GM18909 (cell line): ENCODE measurements at regions not wholly inside any gene's neighbourhood (a gene's known extent, or its start where the extent isn't known, plus 50 kb on each side); places are given as distances from the start of the nearest gene placed in this dataset.

Experiments used
- ATAC-seq: cut with Tn5 transposase; IDR thresholded peaks from one replicate; pipeline ENCODE4 v1.9.1; 2021; ENCODE audit warnings: mild to moderate bottlenecking; ENCODE audit not compliant: unreplicated experiment, poor library complexity

GRCh38 chr3:67901681-67902080 is 247.3 kb upstream of the SUCLG2 start:
- no peak for ATAC-seq

DNA sequence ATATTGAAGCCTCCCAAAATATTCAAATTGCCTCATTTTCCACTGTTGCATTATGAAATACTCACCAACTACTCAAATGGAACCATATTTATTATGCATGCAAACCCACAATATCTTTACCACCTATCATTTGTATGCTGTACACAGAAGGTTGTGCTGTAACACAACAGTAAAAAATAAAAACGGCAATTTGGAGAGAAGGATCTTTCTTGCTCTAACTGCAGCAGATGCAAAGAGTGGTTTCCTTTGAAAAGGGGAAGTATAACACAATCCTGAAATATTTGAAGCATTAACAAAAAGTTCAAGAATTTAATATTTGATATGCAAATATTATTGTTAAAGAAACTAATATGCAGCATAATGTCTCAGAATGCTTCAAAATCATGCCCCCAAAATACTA is 244.5 kb upstream of the SUCLG2 start:
- ATAC-seq, result no peak

DNA sequence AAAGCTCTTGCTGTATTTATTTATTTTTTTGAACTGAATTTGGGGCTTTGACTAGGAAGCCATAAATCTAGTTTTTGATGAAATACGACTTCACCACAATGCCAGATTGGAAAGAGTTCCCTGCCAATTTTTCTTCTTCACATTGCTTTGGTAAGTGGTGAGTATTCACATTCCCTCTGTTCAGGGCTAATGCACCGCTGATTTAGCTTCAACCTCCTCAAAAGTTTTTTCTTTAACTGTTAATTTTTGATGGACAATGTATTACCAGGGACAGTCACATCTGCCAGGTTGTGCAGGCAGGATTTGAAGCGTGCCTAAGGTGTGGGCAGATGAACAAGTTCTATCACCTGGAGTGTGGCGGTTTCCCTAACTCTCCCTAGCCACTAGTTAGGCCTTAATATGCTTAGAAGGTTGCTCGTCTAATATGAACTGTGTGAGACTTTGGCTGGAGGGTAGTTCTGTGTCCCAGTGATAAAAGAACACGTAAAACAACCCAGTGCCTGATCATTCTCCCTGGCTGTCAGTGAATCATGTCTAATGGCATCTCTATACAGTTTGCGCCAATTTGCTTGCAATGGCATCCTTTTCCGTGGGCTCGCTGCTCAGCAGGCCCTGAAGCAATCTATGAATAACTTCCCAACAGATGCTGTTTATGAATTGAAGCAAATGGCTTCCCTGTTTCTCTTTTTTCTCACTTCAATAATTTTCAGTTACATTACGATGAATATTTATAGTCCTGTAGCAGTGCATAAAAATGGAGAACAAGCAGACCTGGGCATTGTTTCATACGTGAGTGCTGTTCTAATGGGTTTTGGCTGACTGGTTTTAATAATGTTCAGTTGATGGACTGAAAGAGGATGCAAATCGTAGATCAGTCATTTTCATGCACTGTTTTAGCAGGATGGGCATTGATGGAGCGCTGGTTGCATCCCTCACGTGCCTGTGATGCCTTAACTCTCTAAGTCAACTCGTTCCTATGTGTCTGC is 243.2 kb upstream of the SUCLG2 start:
- ATAC-seq, result no peak

GRCh38 chr3:67896130-67896529 is 241.7 kb upstream of the SUCLG2 start:
- ATAC-seq, result no peak

DNA sequence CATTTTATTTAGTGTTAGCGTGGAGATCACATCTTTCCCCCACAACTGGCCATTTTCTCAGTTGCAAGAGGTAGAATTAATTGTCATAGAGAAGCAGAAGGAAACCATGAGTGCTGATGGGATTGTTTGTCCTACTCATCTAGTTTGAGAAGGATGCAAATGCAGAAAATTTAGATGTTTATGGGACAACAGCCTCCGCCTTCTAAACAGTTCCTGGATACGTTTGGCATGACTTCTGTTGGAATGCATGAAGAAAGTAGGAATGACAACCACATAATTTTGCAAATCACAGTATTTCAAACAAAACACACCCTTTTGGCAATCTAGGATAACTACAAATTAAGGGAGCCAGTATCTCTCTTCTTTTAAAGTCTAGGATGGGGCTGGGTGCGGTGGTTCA is 240.1 kb upstream of the SUCLG2 start:
- no peak for ATAC-seq

DNA sequence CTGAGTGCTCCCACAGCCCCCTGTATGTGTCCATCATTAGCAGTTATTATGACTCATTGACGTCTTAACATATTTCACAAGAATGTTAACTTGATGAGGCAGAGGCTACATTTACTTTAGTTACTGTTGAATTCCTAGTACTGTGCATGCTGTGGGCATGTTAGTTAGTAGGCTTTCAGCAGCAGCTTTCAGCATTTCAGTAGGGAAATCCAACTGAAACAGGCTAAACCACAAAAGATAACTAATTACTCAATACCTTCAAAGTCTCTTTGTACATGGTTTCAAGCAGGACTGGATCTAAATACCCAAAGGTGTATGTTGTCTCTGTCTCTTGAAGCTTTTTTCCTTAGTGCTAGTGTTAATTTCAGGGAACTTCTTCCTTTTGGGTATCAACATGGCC is 229.9 kb upstream of the SUCLG2 start:
- no peak for ATAC-seq

DNA sequence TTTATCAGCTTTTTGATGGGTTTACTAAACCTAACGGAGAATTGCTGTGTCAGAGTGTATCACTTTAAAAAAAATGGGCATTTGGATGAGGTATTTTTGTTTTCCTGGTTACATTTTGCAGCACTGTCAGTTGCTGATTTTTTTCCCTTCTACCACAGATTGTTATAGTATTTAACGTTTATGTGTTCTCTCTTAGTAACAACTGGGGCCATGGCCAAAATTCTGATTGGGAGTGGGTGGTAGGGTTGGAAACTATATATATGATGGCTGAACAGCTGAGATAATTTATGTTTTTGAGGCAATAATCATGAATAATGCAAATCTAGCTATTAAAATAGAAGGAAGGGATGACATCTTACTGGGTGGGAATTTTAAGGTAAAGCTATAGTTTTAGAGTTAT is 229.4 kb upstream of the SUCLG2 start:
- no peak for ATAC-seq

DNA sequence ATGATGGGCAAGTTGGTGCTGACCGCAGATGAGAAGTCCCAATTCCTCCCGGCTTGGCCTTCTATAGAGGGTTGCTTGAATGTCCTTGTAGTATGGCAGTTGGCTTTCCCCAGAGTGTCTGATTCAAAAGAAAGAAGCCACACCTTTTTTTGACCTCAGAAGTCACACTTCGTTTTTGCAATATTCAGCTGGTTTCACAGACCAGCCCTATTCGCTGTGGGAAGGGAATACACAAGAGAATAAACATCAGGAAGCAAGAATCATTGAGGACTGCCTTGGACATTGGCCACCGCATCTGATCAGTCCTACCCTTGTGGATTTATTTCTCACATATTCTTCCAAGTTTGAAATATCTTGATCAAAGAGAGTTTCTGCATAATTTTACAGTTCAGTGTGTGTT is 228.6 kb upstream of the SUCLG2 start:
- no peak for ATAC-seq

DNA sequence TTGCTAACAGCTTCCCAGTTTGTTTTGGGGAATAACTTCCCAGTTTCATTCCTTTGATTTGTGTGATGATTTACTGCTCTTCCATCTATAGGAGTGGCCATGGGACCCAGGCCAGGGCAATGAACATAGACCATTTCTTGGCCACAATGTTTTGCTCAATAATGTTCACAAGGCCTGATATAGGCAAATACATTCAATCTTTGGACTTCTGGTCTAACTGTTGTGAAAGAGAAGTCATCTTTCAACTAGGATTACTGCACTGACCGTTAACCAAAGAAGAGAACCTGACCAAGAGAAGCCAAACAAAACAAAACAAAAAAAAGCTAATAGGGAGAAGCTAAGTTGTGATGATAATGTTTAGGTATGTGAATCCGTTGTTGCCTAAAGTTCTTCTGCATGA is 221.8 kb upstream of the SUCLG2 start:
- ATAC-seq, result no peak

DNA sequence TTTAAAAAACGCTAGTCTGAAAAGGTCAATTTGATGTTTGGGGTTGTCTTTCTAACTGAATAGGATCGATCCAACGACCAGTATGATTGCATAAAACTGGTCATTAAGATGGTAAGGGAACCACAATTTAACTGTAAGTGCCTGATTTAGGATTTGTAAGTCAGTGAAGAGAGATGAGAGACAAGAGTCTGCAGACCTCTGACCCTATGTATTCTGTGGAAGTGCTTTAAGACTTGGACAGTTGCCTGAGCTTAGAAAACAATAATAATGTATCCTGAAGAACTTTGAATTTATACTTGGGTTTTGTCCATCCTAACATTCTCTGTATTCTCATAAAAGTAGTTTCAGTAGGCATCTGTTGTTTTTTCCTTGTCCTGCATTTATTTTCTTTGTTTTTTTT is 221.4 kb upstream of the SUCLG2 start:
- no peak for ATAC-seq

DNA sequence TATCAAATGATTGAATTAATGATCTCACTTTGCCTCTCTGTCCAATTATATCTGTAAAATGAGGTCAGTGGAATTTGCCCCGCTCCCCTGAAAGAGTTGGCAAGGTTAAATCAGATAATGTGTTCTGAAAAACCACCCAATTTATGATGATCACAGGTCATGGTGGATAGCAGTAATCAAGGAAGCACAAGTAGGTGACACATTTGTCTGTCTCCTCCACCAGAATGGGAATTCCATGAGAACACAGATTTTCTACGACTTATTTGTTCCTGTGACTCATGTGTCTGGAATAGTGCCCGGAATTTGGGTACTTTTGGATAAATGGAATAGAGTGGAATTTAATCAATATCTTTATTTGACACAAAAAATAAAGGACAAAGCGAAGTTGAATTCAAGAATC is 220.9 kb upstream of the SUCLG2 start:
- no peak for ATAC-seq

GRCh38 chr3:67870477-67870876 is 216.1 kb upstream of the SUCLG2 start:
- ATAC-seq, result no peak

DNA sequence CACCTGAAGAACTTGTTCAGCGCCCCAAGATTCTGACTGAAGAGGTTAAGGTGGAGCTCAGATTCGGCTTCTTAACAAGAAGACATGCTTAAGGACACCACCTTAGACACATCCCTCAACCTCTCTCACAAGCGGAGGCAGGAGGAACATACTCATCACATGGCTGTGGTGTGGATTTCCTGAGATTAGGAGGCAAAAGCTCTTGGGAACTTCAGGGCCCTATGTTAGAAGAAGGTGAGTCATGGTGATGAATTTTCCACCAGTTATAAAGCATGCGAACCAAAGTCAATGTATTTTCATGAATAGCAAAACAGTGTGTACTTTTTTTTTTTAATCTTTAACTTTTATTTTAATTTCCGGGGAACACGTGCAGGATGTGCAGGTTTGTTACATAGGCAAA is 212.2 kb upstream of the SUCLG2 start:
- ATAC-seq, result no peak

DNA sequence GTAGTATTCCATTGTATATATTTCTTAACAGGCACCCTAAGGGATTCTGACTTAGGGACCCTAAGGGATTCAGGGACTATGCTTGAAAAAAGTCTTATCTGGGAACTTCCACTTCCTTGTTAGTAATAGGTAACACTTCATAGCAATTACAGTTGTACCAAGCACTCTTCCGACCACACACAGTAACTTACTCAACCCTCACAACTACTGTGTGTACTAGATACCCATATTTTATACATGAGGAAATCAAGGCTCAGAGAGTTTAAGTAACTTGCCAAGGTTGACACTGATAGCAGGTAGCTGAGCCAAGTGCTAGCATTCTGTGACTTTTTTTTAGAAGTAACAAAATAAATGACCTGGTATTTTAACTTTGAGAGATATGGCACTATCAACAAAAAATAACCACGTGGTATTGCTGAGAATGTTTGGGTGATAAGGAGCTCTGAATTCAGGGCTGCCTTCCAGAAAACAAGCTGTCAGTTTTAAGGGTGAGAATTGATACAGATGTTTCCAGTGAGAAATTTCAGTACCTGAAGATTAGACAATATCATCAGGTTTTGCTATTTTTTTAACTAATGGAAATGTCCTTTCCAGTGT is 210.3 kb upstream of the SUCLG2 start:
- no peak for ATAC-seq

DNA sequence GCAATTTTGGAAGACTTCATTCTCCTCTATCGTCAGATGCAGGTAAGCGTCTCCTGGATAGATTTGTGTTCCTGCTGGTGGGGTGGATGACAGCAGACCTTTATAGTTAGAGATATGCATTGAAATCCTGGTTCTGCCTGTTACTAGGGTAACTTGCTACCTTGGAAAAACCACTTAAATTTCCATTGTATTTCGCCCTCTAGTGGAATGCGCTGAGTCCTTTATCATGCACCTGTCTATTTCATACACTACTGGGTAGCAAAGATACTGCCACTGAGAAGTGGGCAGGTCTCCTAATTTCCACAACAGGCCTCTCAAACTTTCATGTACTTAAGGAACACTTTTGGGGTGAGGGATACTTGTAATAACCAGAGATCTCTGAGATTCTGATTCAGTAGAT is 209.5 kb upstream of the SUCLG2 start:
- ATAC-seq, result no peak

GRCh38 chr3:67860429-67860828 is 206.0 kb upstream of the SUCLG2 start:
- ATAC-seq, result no peak

DNA sequence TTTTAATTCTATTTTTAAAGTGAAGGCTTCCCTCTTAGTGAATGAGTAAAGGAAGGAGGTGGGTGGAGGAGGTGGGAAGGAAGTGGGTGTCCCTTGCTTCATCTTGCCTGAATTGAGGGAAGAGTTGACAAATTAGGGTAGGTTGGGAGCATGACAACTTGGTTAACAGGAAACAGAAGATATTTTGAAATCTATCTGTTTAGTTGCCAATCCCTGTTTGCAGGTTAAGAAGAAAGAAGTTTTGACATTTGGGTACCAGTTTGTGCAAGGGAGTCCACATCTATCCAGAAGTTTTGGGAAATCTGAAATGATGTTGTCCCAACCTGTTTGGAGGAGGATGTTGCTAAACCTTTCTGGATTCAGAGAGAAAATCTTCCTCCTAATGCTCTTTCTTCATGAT is 204.1 kb upstream of the SUCLG2 start:
- ATAC-seq, result no peak

DNA sequence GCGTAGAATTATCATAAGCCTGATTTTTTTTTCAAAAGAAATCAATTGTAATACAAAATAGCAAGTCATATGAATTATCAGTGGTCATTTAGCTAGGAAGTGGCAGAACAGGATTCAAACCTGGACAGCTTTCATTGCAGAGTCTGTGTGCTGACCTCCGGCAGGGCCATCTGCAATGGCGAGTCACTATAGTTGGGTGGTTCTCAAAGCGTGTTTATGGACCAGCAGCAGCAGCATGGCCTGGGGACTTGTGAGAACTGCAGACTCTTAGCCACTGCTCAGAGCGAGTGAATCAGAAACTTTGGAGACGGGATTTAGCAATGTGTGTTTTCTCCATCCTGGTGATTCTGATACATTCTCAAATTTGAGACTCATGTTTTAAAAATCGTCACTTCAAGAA is 202.3 kb upstream of the SUCLG2 start:
- no peak for ATAC-seq

DNA sequence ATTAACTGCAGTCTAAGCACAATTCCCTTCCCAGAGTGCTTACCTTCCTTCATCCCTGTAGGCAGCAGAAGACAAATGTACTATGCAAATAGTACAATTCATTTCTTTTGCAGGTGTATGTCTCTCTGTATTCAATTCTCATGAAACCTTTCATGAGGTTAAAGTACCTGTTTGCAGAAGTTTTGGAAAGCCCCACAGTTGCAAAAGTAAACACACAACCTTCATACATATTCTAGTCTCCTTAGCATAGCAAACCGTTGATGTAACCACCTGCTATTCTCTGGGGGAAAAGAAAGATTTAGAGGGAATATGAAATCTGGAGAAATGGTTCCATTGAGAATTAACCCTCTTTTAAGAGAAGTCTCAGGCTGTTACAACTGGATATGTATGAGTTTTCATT is 200.3 kb upstream of the SUCLG2 start:
- ATAC-seq, result no peak

DNA sequence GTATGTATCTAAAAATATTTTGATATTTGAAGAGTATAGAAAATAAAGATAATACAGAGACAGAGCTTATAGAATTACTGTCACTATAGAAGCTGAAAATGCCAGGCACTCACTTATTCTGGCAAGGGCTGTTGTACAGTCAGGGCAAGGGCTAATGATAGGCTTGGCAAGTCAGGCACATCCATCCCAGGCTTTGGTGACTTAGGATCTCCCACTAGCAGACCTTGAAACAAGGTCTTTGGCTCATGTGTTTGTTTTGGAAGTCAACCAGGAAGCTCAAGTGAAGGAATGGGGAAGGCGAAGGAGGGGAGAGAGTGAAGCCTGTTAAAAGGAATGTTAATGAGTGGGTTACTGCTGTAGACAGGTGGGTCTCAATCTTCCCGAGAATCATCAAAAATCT is 199.1 kb upstream of the SUCLG2 start:
- no peak for ATAC-seq

- no peak for ATAC-seq
Observed at GRCh38 chr3:67848299-67848698, 193.9 kb upstream of the SUCLG2 start.

DNA sequence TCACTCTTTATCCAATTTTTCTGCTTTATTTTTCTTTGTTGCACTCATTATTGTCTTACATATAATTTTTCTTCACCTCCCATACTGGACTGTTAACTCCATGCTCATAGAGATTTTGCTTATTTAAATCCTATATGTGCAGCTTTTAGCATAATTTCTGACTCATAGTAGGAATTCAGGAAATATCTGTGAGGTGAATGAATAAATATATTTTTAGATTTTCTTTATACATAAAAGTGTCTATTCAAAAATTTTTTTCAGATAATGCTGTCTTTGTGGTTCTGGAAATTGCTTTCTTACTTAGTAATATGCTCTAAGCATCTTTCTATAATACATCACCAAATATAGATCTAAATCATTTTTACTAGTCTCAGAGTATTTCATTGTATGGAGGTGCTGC is 191.8 kb upstream of the SUCLG2 start:
- ATAC-seq, result no peak
